Activated T-cell treated with anti-CD3 and anti-CD28 coated beads, Interleukin-2, amount 50 U/mL, for 72 hours (primary cell): ENCODE measurements at regions not wholly inside any gene's neighbourhood (a gene's known extent, or its start where the extent isn't known, plus 50 kb on each side); places are given as distances from the start of the nearest gene placed in this dataset.
A peak's percentile ranks its signal among the peaks of the same experiment; 100 is the strongest.

Experiments
- ATAC-seq, 2 donors: fragments of 150-1000 bp; cut with Tn5 transposase; replicated peaks in 1 of 2; 2 replicates each; pipeline ENCODE4 v1.10.0; 2021; ENCODE audit warnings: moderate library complexity in 2 of 2, mild to moderate bottlenecking in 1 of 2
- DNase-seq, 2 donors: peaks; one replicate each; pipeline ENCODE4 v3.0.0; 2021 to 2022; ENCODE audit warnings: mixed read lengths in 1 of 2
- H3K27ac Mint-ChIP-seq: one replicate; pipeline ENCODE4 v1.8.0; 2022; ENCODE audit warnings: mild to moderate bottlenecking, moderate library complexity, mixed read lengths
- H3K27me3 Mint-ChIP-seq: one replicate; pipeline ENCODE4 v1.8.0; 2022; ENCODE audit warnings: low read depth, mixed read lengths
- H3K36me3 Mint-ChIP-seq, 2 donors: one replicate each; pipeline ENCODE4 v1.8.0; 2022; ENCODE audit warnings: mixed read lengths in 2 of 2, mild to moderate bottlenecking in 1 of 2; ENCODE audit not compliant: insufficient read depth in 2 of 2
- H3K4me1 Mint-ChIP-seq: one replicate; pipeline ENCODE4 v1.8.0; 2022; ENCODE audit warnings: low read depth, mixed read lengths
- H3K4me3 Mint-ChIP-seq, 2 donors: one replicate each; pipeline ENCODE4 v1.8.0; 2022; ENCODE audit warnings: mild to moderate bottlenecking in 2 of 2, mixed read lengths in 2 of 2, moderate library complexity in 2 of 2
- H3K9me3 Mint-ChIP-seq, 2 donors: one replicate each; pipeline ENCODE4 v1.8.0; 2022; ENCODE audit warnings: mixed read lengths in 2 of 2

GRCh38 chr2:234322766-234323465, 174.0 kb downstream of the ARL4C start:
- Mint-ChIP-seq H3K27ac (peak overlapping the region; percentile 86), H3K4me3 (peak overlapping the region; percentile 16 to 38), H3K9me3 (no peaks in the 10 kb centered on the region), H3K4me1 (peaks cover 44% of the 10 kb centered on the region), H3K36me3 (no peaks in the 10 kb centered on the region), H3K27me3 (no peaks in the 10 kb centered on the region)
- ATAC-seq (no peak), DNase-seq (no peak)

GRCh38 chr2:234320066-234320465, 176.8 kb downstream of the ARL4C start:
- no peaks in the 10 kb centered on the region for H3K36me3 Mint-ChIP-seq
- no peaks in the 10 kb centered on the region for H3K9me3 Mint-ChIP-seq
- H3K27me3 Mint-ChIP-seq = no peaks in the 10 kb centered on the region
- no peak overlapping the region for H3K4me3 Mint-ChIP-seq
- ATAC-seq = no peak
- no peak overlapping the region for H3K27ac Mint-ChIP-seq
- DNase-seq = no peak
- peaks cover 37% of the 10 kb centered on the region for H3K4me1 Mint-ChIP-seq

- Mint-ChIP-seq H3K36me3 (no peaks in the 10 kb centered on the region), H3K27ac (no peak overlapping the region), H3K4me3 (no peak overlapping the region)
Observed at GRCh38 chr2:234318361-234318760, 178.5 kb downstream of the ARL4C start.

GRCh38 chr2:234313558-234313957, 183.3 kb downstream of the ARL4C start:
- ATAC-seq (no peak), DNase-seq (no peak)
- H3K4me1 Mint-ChIP-seq = peaks cover 42% of the 10 kb centered on the region
- H3K27ac Mint-ChIP-seq = no peak overlapping the region
- no peaks in the 10 kb centered on the region for H3K27me3 Mint-ChIP-seq
- peaks cover 2 to 9% of the 10 kb centered on the region in 2 donors for H3K36me3 Mint-ChIP-seq
- peaks cover 1 to 4% of the 10 kb centered on the region in 2 donors for H3K9me3 Mint-ChIP-seq
- peak overlapping the region; percentile 15 to 30 for H3K4me3 Mint-ChIP-seq

More at GRCh38 chr2:234318361-234318760, 178.5 kb downstream of the ARL4C start:
- no peaks in the 10 kb centered on the region for H3K9me3 Mint-ChIP-seq
- H3K4me1 Mint-ChIP-seq = peaks cover 31% of the 10 kb centered on the region
- ATAC-seq (no peak), DNase-seq (no peak)
- no peaks in the 10 kb centered on the region for H3K27me3 Mint-ChIP-seq

GRCh38 chr2:234310166-234310565, 186.7 kb downstream of the ARL4C start:
- Mint-ChIP-seq H3K27me3 (no peaks in the 10 kb centered on the region), H3K27ac (peak overlapping the region; percentile 29), H3K4me1 (peaks cover 50% of the 10 kb centered on the region), H3K36me3 (peaks cover 5 to 18% of the 10 kb centered on the region in 2 donors), H3K9me3 (peaks cover 3 to 4% of the 10 kb centered on the region in 2 donors), H3K4me3 (peak overlapping the region; percentile 15 to 22)
- ATAC-seq (no peak), DNase-seq (no peak)

GRCh38 chr2:234309431-234309830, 187.4 kb downstream of the ARL4C start:
- H3K36me3 Mint-ChIP-seq = peaks cover 5 to 18% of the 10 kb centered on the region in 2 donors
- peaks cover 52% of the 10 kb centered on the region for H3K4me1 Mint-ChIP-seq
- no peak for ATAC-seq
- peak overlapping the region; percentile 65 to 73 for H3K4me3 Mint-ChIP-seq
- H3K27me3 Mint-ChIP-seq = no peaks in the 10 kb centered on the region
- no peak for DNase-seq
- peak overlapping the region; percentile 83 for H3K27ac Mint-ChIP-seq
- H3K9me3 Mint-ChIP-seq = peaks cover 3 to 4% of the 10 kb centered on the region in 2 donors

GRCh38 chr2:234308813-234309195, 188.1 kb downstream of the ARL4C start:
- Mint-ChIP-seq H3K4me1 (peaks cover 50% of the 10 kb centered on the region), H3K9me3 (peaks cover 3 to 4% of the 10 kb centered on the region in 2 donors), H3K36me3 (peaks cover 5 to 18% of the 10 kb centered on the region in 2 donors), H3K4me3 (peak overlapping the region; percentile 65 to 73), H3K27me3 (no peaks in the 10 kb centered on the region), H3K27ac (peak overlapping the region; percentile 83)
- ATAC-seq (peak; percentile 91 to 95), DNase-seq (peak; percentile 75 to 86)

GRCh38 chr2:234308073-234308812, 188.6 kb downstream of the ARL4C start:
- ATAC-seq (no peak), DNase-seq (no peak)
- Mint-ChIP-seq H3K27ac (peak overlapping the region; percentile 83), H3K9me3 (peaks cover 3 to 4% of the 10 kb centered on the region in 2 donors), H3K4me3 (peak overlapping the region; percentile 65 to 73), H3K27me3 (no peaks in the 10 kb centered on the region), H3K36me3 (peaks cover 5 to 18% of the 10 kb centered on the region in 2 donors), H3K4me1 (peaks cover 46% of the 10 kb centered on the region)

GRCh38 chr2:234307322-234307961, 189.4 kb downstream of the ARL4C start:
- DNase-seq = no peak
- Mint-ChIP-seq H3K36me3 (peaks cover 5 to 18% of the 10 kb centered on the region in 2 donors), H3K4me1 (peaks cover 53% of the 10 kb centered on the region), H3K27me3 (no peaks in the 10 kb centered on the region), H3K4me3 (no peak overlapping the region), H3K9me3 (peaks cover 3 to 4% of the 10 kb centered on the region in 2 donors), H3K27ac (no peak overlapping the region)
- no peak for ATAC-seq

GRCh38 chr2:234306426-234307173, 190.3 kb downstream of the ARL4C start:
- H3K4me1 Mint-ChIP-seq = peaks cover 57% of the 10 kb centered on the region
- ATAC-seq = peak; percentile 12 to 23
- no peak overlapping the region for H3K4me3 Mint-ChIP-seq
- no peak overlapping the region for H3K27ac Mint-ChIP-seq
- H3K9me3 Mint-ChIP-seq = peaks cover 3 to 4% of the 10 kb centered on the region in 2 donors
- peaks cover 5 to 18% of the 10 kb centered on the region in 2 donors for H3K36me3 Mint-ChIP-seq
- DNase-seq = peak in 1 of 2 donors; percentile 58
- H3K27me3 Mint-ChIP-seq = no peaks in the 10 kb centered on the region

- H3K4me1 Mint-ChIP-seq = peaks cover 64% of the 10 kb centered on the region
- H3K4me3 Mint-ChIP-seq = no peak overlapping the region
- H3K27ac Mint-ChIP-seq = no peak overlapping the region
- peaks cover 5 to 18% of the 10 kb centered on the region in 2 donors for H3K36me3 Mint-ChIP-seq
- H3K9me3 Mint-ChIP-seq = peaks cover 3 to 4% of the 10 kb centered on the region in 2 donors
- ATAC-seq = no peak
- no peaks in the 10 kb centered on the region for H3K27me3 Mint-ChIP-seq
- no peak for DNase-seq
Observed at GRCh38 chr2:234305846-234306245, 191.0 kb downstream of the ARL4C start.

- ATAC-seq = no peak
- no peak overlapping the region for H3K27ac Mint-ChIP-seq
- H3K4me3 Mint-ChIP-seq = no peak overlapping the region
- peaks cover 2 to 4% of the 10 kb centered on the region in 2 donors for H3K9me3 Mint-ChIP-seq
- peaks cover 5 to 16% of the 10 kb centered on the region in 2 donors for H3K36me3 Mint-ChIP-seq
- H3K4me1 Mint-ChIP-seq = peaks cover 64% of the 10 kb centered on the region
- no peaks in the 10 kb centered on the region for H3K27me3 Mint-ChIP-seq
- DNase-seq = no peak
Observed at GRCh38 chr2:234304950-234305349, 191.9 kb downstream of the ARL4C start.
